ENCODE measurements at regions not wholly inside any gene's neighbourhood (a gene's known extent, or its start where the extent isn't known, plus 50 kb on each side); places are given as distances from the start of the nearest gene placed in this dataset.

DNA sequence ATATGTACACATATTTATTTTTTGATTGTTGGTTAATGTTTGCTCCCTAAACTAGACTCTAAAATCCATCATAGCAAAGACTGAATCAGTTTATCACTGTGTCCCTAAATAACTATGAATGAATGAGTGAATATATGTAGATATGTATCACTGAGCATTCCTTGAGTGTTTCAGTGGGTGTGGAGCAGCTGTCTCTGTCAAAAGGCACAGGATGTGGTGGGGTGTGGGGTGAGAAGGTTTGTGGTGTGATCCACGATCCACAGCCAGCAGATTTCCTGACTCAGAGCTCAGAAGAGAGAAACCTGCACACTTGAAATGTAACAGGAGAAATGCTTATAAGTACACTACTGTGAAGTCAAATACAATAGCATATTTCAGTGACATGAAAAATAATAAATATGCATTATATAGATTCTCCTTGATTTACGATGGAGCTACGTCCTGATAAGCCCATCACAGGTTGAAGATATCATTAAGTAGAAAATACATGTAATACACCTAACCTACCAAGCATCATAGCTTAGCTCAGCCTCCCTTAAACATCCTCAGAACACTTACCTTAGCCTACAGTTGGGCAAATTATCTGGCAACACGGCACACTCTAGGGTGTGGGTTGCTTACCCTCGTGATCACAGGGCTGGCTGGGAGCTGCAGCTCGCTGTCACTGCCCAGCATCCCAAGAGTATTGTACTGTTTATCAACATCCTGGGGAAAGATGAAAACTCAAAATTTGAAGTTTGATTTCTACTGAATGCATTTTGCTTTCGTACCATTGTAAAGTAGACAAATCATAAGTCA, 287.0 kb downstream of the GAS1 start:
- FAIRE-seq (no peak), DNase-seq (ENCODE audit: low spot score) (peak; percentile 39)

DNA sequence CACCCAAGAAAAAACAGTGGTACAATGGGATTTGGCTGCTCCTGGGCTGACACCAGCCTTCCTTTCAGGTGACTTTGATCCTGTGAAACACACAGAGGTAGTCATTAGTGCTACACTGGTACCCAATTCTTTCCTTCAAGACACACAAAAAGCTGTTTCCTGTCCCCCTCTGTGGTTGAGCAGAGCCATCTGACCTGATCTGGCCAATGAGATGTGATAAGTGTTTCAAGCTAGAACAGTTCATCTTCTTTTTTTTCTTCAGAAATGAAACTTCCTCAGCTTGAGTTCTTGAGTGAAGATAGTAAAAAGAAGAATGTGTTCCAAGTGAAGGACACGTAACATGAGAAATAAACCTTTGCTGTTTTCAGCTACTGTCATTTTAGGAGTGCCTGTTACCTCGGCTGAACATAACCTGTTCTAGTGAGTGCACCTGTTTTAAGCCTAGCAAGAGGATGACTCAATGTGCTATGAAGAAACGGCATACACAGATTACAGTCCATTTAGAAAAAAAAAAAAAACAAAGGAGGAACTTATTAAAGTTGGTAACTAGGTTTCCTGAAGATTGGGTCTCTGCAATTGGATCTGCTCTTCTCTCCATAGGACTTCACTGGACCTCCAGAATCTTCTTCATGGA, 287.8 kb downstream of the GAS1 start:
- FAIRE-seq (no peak), DNase-seq (ENCODE audit: low spot score) (no peak)

DNA sequence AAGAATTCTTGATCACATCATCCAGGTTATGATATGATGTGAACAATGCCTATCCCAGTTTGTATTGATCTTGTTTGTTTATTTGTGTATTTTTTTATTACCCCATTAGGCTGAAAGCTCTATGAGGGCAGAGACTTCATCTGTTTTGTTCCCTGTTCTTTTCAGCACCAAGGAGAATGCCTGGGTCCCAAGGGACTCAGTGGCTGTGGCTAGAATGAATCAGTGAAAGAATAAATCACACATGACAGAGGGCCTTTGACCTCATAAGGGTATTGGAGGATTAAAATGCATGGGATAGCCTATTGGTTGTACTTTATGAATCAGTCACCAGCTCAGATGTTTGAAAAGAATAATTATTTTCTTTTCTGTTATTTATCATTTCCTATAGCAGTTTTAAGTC, 292.2 kb downstream of the GAS1 start:
- FAIRE-seq, result no peak
- no peak for DNase-seq (ENCODE audit: low spot score)

DNA sequence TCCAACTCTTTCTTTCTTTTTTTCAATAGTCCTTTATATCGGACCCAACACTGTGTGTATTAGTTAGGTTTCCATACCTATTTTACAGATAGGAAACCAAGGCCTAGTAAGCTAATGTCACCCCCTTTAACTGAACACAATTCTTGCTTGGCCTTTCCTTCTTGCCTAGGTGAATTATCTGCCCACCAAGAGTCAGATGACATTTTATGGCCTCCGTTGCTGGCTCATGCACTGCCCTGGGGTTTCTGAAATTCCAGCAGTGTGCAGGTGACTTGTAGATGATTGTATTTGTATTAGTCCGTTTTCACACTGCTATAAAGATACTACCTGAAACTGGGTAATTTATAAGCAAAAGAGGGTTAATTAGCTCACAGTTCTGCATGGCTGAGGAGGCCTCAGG, 293.8 kb downstream of the GAS1 start:
- no peak for FAIRE-seq

DNA sequence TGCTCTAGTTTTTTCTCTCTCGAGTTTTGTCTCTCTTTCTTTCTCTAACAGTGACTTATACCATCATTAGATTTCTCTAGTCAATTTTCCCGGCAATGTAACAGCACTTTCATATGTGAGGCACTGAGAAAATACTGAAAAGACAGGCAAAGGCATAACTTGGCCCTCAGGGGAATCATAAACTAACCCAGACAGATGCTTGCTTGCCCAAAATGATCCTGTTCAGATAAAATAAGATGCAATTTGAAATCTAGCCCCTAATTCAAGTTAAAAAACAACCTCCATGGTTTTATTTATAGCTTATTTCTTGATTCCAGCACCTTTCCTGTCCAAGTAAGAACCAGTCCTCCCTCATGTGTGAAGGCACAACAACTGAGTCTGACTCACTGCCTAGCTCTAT, 294.6 kb downstream of the GAS1 start:
- FAIRE-seq, result no peak
- DNase-seq (ENCODE audit: low spot score), result no peak

More for the DNA sequence above, 293.8 kb downstream of the GAS1 start:
- no peak for DNase-seq (ENCODE audit: low spot score)

DNA sequence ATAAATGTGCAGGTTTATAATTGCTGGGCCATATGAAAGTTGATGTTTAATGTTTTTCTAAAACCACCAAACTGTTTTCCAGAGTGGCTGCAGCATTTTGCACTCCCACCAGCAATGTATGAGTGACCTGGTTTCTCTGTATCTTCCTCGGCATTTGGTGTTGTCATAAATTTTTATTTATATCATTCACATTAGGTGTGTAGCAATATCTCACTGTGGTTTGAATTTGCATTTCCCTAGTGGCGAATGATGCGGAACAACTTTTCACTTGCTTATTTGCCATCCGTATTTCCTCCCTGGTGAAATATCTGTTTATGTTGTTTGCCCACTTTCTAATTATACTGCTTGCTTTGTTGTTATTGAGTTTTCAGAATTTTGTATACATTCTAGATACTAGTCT, 295.7 kb upstream of the TUT7 start:
- FAIRE-seq (no peak), DNase-seq (ENCODE audit: low spot score) (no peak)

DNA sequence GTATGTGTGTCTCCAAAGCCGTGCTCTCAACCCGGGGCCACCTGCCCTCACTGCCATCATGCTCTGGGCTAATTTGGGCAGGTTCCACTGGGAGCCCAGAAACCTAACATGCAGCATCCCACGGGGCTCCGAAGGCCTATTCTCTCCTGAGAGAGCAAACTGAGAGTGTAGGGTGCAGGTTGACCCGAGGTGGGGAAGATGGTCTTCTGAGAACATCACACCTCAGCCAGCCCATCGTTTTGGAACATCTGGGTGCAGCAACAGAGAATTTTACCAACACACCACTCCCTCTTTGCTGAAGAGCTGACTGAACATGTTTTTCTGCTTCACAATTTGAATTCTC, 294.6 kb upstream of the TUT7 start:
- FAIRE-seq, result no peak

DNA sequence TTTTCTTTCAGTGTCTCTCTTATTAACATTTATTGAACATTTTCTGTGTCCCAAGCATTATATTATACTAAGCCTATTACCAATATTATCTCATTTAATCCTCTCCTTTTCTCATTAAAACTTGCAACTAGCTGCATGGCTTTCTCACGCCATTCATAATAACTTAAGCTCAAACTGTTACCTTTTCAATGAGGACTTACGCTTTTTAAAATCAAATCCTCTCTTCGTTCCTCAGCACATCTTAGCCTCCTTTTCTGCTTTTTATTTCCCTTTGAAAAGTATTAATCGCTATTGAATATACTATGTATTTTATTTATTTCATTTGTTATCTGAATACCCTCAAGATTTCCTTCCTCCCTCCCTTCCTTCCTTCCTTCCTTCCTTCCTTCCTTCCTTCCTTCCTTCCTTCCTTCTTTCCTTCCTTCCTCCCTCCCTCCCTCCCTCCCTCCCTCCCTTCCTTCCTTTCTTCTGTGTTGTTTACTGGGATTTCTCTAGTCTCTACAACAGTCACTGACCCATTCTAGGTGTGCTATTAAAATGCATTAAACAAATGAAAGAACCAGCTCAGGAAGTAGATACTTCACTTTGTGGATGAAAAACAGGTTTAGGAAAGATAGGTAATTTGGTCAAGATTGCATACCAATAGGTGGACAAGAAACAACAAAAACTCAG, 294.1 kb upstream of the TUT7 start:
- no peak for DNase-seq (ENCODE audit: low spot score)
- no peak for FAIRE-seq

More for the DNA sequence above, 294.6 kb upstream of the TUT7 start:
- DNase-seq (ENCODE audit: low spot score), result no peak

DNA sequence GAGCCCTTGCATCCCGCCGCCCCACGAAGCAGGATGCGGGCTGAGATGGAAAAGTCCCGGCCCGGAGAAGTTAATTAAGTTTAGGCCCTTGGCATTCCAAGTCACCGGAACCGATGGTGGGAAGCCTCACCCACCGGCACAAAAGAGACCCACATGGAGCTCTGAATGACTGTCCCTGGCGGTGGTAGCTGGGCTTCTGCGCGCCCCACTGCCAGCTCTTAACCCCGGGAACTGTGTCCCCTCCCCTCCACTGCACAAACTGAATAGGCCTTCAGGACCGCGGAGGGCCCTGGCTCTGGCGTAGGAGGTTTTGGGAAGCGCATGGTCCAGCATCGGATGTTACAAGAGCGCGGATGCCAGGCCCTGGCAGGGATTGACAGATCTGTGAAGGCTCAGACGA, 291.1 kb upstream of the TUT7 start:
- DNase-seq (ENCODE audit: low spot score) (no peak), FAIRE-seq (no peak)

DNA sequence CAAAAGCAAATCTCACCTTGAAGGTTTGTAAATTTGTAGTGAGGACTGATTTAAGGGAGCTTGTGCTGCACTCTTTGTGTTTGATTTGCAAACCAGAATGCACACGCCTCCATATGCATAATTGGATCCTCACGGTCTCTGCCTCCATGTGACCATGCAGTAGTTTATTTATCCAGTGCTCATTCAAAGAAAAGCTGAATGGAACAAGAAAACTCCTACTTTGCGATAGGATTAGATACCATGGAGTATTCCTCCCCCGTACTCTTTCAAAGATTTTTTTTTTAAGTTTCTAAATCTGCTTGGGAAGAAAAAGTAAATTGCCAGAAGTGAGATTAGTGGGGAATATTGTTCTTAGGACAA, 290.4 kb upstream of the TUT7 start:
- FAIRE-seq, result no peak
- no peak for DNase-seq (ENCODE audit: low spot score)

DNA sequence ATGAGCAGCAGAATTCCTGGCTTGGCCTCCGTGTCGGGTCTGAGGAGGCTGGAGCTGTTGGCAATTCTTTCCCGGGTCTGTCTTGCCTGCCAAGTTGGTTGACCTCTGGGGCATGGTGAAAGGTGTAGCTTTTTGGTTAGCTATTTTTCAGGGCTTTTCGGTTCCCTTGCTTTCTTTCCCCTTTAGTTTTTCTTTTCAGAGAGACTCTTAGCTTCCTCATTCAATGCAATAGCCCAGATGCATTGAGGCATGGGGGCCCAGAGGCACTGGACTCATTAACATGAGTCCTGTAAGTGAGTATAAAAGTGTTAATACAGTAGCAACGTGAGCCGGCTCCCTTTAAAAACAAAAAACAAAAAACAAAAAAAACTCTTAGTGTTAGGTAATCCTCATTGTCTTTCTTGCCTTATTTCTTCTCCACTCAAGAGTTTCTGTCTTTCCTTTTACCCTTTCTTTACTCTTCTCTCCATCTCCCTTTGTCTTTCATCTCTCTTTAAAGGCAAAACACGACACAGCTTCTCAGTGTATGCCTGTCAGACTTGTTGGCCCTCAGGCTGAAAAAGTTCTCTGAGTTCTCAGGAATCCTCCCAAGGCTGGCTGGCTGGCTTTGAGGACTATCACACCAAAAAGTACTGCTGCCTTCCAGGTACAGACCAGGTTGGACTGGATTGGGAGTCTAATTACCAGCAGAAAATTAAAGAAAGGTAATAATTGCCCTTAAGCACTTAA, 289.9 kb upstream of the TUT7 start:
- FAIRE-seq (no peak), DNase-seq (ENCODE audit: low spot score) (no peak)

DNA sequence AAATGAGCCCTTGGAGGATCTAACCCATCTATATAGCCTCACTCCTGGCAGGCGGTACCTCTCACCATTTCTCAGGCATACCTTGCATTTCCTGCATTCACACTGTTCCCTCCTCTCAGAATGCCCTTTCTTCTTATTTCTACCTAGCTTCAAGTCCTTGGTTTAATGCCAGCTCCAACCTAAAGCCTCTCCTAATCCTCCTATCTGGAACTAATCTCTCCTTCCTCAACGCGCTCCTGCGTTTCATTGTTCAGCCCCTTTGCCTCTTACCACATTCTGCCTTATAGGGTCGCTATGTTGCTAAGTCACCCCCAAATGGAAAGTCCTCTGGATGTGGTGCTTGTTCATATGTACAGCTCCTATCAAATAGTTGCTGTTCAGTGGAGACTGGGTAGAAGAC, 288.5 kb upstream of the TUT7 start:
- no peak for FAIRE-seq
- DNase-seq (ENCODE audit: low spot score), result no peak

DNA sequence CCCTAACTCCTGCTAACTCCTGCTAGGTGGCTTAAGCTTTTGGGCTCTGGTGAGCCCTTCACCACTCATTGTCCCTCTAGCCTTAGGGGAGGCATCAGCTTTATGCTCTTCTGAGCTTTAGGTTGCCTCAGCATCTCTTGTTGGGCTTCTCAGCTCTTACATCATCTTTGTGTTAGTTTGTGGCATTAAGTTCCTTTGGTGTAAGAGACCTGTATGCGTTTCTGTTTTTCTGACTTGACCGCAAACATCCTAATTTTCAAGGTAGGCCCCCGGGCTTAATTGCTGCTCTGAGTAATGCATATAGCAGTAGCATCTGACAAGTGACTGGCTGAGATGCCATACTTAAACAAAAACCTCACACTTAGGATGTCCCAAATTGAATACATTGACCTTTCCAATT, 287.8 kb upstream of the TUT7 start:
- FAIRE-seq (no peak), DNase-seq (ENCODE audit: low spot score) (no peak)

DNA sequence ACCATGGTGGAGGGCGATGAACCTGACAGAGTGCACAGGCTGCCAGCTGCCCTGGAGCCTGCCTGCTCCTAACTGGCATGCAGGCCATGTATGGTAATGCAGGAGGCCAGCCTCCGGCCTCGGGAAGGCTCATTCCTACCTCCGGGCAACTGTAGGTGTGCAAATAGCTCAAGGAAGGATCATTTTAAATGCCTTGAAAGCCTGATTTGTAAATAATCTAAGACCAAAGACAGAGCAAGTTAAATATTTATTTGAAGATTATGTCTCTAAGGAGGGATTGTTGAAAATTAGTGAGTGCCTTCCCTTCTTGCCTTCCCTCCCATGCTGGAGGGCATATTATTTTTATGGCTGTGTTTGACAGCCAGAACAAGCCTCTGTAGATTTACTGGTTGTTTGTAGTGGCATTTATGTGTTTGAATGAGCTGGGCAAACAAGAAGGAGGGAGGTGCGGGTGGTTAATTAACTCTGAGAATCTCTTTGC, 285.7 kb upstream of the TUT7 start:
- DNase-seq (ENCODE audit: low spot score) (no peak), FAIRE-seq (no peak)

DNA sequence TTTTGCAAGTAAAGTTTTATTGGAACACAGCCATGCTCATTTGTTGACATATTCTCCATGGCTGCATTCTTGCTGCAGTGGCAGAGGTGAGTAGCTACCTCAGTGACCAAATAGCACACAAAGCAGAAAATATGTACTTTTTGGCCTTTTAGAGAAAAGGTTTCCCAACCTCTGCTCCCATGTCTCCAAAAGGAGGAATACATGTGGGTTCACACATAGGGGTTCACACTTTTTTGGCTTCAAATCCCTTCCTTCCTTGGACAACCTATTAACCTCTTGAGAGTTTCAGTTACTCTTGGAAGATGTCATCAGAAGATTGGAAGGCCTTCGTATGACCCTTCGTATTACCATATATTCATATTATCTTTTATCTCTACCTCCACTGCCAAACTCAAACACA, 285.1 kb upstream of the TUT7 start:
- no peak for FAIRE-seq

DNA sequence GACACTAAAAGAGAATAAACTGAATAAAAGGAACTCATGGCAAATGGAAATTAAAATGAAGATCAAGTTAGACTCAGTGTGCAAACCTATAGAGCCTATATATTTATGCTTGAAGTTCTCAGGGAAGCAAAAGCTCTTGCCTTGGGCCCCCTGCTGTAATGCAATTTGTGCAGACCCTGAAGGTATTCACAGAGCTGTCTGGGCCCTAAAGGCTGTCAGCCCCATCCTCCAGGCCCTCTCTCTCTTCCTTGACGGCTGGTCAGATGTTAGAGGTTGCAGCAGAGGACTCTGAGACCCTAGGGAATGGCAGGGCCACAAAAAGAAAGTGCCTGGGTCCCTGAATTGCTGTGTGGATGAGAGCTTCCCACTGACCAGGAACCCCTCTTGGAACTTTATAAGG, 283.9 kb upstream of the TUT7 start:
- no peak for DNase-seq (ENCODE audit: low spot score)
- FAIRE-seq, result no peak

More for the DNA sequence above, 285.1 kb upstream of the TUT7 start:
- DNase-seq (ENCODE audit: low spot score), result no peak

DNA sequence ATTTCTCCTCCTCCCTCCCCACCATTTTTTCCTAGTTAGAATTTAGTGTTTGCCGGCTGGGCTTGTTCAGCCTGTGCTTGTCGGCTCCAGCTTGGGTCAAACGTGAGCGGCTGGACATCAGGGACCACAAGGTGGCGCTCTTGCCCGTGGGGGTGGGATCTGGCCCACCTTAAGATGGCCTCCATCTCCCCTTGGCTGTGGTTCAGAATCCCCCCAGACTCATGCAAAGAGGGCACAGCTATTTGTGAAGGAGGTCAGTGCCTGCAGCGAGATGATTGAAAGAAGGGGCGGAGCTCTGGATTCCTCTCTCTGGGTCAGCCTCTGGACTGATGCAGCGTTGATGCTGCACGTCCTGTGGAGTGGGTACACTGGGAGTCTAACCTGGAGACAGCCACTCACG, 283.3 kb upstream of the TUT7 start:
- peak; percentile 55 for DNase-seq (ENCODE audit: low spot score)
- FAIRE-seq, result no peak

DNA sequence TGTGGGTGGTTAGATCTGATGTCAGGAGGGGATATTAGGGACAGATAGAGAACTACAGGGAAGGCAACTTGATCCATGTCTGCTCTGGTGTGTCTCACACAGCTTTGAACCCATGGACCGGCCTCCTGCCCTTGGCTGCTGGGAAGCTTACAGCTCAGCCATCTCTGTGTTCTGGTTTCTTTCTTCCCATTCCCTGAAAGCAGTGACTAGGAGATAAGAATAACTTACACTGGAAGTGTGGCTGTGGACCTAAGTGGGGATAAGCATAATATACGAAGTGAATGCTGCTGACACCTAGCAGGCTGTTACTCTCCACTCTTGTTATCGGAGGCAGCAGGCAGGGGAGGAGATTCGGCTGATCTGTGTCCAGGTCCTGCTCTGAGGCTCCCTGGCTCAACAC, 282.3 kb upstream of the TUT7 start:
- no peak for FAIRE-seq
- no peak for DNase-seq (ENCODE audit: low spot score)

DNA sequence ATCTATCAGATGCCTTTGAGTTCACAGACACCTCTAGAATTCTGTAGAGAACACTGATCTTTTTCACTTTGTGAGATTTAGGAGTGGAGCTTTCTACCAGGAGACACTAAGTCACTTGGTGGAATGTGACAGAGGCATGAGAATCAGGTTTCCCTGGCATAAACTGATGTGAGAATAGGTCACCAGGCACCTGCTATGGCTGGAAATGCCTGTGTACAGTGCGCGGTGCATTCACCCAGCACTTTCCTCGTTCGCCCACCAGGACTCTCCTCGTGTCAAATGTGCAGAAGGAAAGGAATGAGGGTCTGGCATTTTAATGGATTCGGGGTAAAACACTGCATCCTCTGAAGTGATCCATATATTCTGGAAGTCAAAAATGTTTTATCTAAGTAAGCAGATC, 281.8 kb upstream of the TUT7 start:
- DNase-seq (ENCODE audit: low spot score) (no peak), FAIRE-seq (no peak)

DNA sequence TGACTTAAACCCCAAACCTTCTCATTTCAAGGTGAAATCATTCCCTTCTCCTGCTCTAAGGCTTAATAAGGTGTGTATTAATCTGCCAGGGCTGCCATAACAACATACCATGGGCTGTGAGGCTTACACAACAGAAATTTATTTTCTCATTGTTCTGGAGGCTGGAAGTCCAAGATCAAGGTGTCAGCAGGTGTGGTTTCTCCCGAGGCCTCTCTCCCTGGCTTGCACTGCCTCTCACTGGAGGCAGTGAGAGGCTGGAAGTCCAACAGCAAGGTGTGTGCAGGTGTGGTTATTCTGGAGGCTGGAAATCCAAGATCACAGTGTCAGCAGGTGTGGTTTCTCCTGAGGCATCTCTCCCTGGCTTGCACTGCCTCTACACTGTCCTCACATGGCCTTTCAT, 280.3 kb upstream of the TUT7 start:
- no peak for DNase-seq (ENCODE audit: low spot score)
- FAIRE-seq, result no peak

DNA sequence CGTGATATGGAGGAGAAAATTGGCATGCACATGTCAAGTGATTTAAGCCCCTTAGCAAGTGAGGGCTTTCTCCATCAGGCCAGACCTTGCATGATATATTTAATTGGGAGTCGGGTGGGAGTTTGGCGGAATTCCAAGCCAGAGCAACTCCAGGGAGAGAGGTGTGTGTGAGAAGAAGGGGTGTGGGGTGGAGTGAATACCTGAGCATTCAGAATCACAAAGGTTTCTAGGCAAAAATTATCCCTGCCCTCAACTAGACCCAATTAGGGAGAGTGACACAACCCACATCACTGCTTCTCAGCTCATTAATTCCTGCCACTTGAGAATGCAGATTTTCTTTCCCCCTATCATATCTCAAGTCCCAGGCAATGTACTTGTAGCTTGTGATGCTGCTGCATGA, 279.7 kb upstream of the TUT7 start:
- DNase-seq (ENCODE audit: low spot score), result no peak
- no peak for FAIRE-seq

DNA sequence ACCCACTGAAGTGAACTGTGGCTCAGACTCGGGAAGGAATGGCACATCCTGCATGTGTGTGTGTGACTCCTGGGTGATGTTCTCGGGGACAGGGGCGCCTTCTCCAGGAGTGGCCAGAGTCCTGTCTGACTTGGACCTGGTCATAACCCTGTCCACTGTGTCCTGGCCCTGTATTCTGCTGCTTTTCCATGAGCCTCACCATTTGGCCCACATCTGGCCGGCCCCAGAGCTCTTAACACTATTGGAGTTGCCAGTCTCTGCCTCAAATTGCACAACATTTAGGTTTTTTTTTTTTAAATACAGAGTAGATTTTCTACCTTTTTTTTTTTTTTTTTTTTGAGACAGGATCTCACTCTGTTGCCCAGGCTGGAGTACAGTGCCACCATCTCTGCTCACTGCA, 278.3 kb upstream of the TUT7 start:
- no peak for DNase-seq (ENCODE audit: low spot score)
- no peak for FAIRE-seq
